T-cell (primary cell): ENCODE measurements at regions not wholly inside any gene's neighbourhood (a gene's known extent, or its start where the extent isn't known, plus 50 kb on each side); places are given as distances from the start of the nearest gene placed in this dataset.

Experiments used
- ATAC-seq, 4 experiments: fragments of 200-7000 bp in 3 of 4; fragments of 150-1000 bp in 1 of 4; cut with Tn5 transposase; replicated peaks in 1 of 4; 1 replicate in 3 of 4; 2 replicates in 1 of 4; pipeline ENCODE4 v1.10.0; 2021; ENCODE audit warnings: moderate library complexity in 3 of 4, mild to moderate bottlenecking in 2 of 4, moderate number of reproducible peaks in 1 of 4
- CTCF ChIA-PET, 2 donors: fragments of 300-600 bp; sonication (Branson Sonifier 250); formaldehyde crosslinking; loops; one replicate each; lab custom pipeline; 2022; ENCODE audit warnings: antibody characterized with exemption in 2 of 2; lab: Charles Lee
- POLR2A ChIA-PET, 2 donors: fragments of 300-600 bp; sonication (Branson Sonifier 250); formaldehyde crosslinking; loops; one replicate each; lab custom pipeline; 2022; ENCODE audit warnings: antibody characterized with exemption in 2 of 2; lab: Charles Lee
- DNase-seq, 35 experiments: peaks; one replicate each; pipeline versions ENCODE4 v3.0.0 to v3.0.0-alpha.2; 2013 to 2023
- H3K27ac ChIP-seq: one replicate; pipeline ENCODE4 v1.5.1; 2013; ENCODE audit warnings: low read length
- H3K27me3 ChIP-seq, 2 experiments: replicated peaks in 1 of 2; 1 replicate in 1 of 2; 2 replicates in 1 of 2; pipeline versions ENCODE4 v1.6.1 to v1.7.0; 2013; ENCODE audit warnings: low read length in 1 of 2, mixed read lengths in 1 of 2; ENCODE audit not compliant: control insufficient read depth in 2 of 2, insufficient read depth in 2 of 2; ENCODE audit errors: extremely low read depth in 1 of 2
- H3K36me3 ChIP-seq, 2 donors: 1 replicate in 1 of 2; 2 replicates in 1 of 2; pipeline versions ENCODE4 v1.6.1 to v1.7.0; 2013; ENCODE audit warnings: low read length in 1 of 2; ENCODE audit not compliant: control insufficient read depth in 2 of 2, insufficient read depth in 1 of 2; ENCODE audit errors: extremely low read depth in 1 of 2
- H3K4me1 ChIP-seq, 2 experiments: 1 replicate in 1 of 2; 2 replicates in 1 of 2; pipeline versions ENCODE4 v1.6.1 to v1.7.0; 2013; ENCODE audit warnings: low read length in 2 of 2, mixed read lengths in 1 of 2; ENCODE audit not compliant: insufficient read depth in 2 of 2, control insufficient read depth in 1 of 2; ENCODE audit errors: extremely low read depth in 1 of 2
- H3K4me3 ChIP-seq, 2 donors: 1 replicate in 1 of 2; 2 replicates in 1 of 2; pipeline versions ENCODE4 v1.5.1 to v1.7.0; 2013; ENCODE audit warnings: mild to moderate bottlenecking in 2 of 2, low read length in 1 of 2, moderate library complexity in 1 of 2; ENCODE audit not compliant: control insufficient read depth in 1 of 2; ENCODE audit errors: extremely low read depth in 1 of 2
- H3K9me3 ChIP-seq: 2 replicates; pipeline ENCODE4 v1.7.0; 2013
- H3K27ac Mint-ChIP-seq, 2 donors: one replicate each; pipeline ENCODE4 v1.8.0; 2020 to 2021; ENCODE audit warnings: mild to moderate bottlenecking in 2 of 2, mixed read lengths in 2 of 2
- H3K27me3 Mint-ChIP-seq, 2 donors: one replicate each; pipeline ENCODE4 v1.8.0; 2021 to 2022; ENCODE audit warnings: mixed read lengths in 2 of 2
- H3K36me3 Mint-ChIP-seq: one replicate; pipeline ENCODE4 v1.8.0; 2021; ENCODE audit warnings: mixed read lengths
- H3K4me1 Mint-ChIP-seq, 3 donors: one replicate each; pipeline ENCODE4 v1.8.0; 2020 to 2022; ENCODE audit warnings: mixed read lengths in 3 of 3, mild to moderate bottlenecking in 1 of 3
- H3K4me3 Mint-ChIP-seq, 3 donors: one replicate each; pipeline ENCODE4 v1.8.0; 2020 to 2022; ENCODE audit warnings: mild to moderate bottlenecking in 3 of 3, mixed read lengths in 3 of 3, moderate library complexity in 3 of 3
- H3K9me3 Mint-ChIP-seq, 3 donors: one replicate each; pipeline ENCODE4 v1.8.0; 2020 to 2022; ENCODE audit warnings: mixed read lengths in 3 of 3
- WGBS: methylation state at CpG from one replicate; pipeline ENCODE4 v1.1.5; 2013; ENCODE audit warnings: missing lambda C conversion rate; ENCODE audit not compliant: insufficient coverage; 5-methylcytosine and 5-hydroxymethylcytosine counted together

GRCh38 chr14:36022765-36023410, 153.6 kb downstream of the PTCSC3 start:
- Histone ChIP-seq H3K4me3 (no peak overlapping the region), H3K36me3 (no peaks in the 10 kb centered on the region), H3K27me3 (peaks cover 0 to 3% of the 10 kb centered on the region in 2 experiments), H3K4me1 (no peaks in the 10 kb centered on the region), H3K27ac (no peak overlapping the region), H3K9me3 (no peaks in the 10 kb centered on the region)
- 68% methylated on average over 4 of the region's 8 CpGs for WGBS
- H3K9me3 Mint-ChIP-seq, result no peaks in the 10 kb centered on the region
- no peak for DNase-seq
- peaks cover 3 to 10% of the 10 kb centered on the region in 2 donors for H3K27me3 Mint-ChIP-seq
- POLR2A ChIA-PET, result no interaction called here
- H3K4me1 Mint-ChIP-seq, result peaks cover 0 to 4% (median 0%) of the 10 kb centered on the region in 3 donors
- ATAC-seq, result no peak
- no peaks in the 10 kb centered on the region for H3K36me3 Mint-ChIP-seq
- CTCF ChIA-PET, result no interaction called here
- no peak overlapping the region for H3K4me3 Mint-ChIP-seq
- no peak overlapping the region for H3K27ac Mint-ChIP-seq

GRCh38 chr14:36021591-36022320, 154.8 kb downstream of the PTCSC3 start:
- DNase-seq (no peak), ATAC-seq (no peak)
- peaks cover 0 to 4% (median 0%) of the 10 kb centered on the region in 3 donors for H3K4me1 Mint-ChIP-seq
- H3K9me3 Mint-ChIP-seq, result no peaks in the 10 kb centered on the region
- POLR2A ChIA-PET, result no interaction called here
- H3K27ac Mint-ChIP-seq, result no peak overlapping the region
- WGBS, result 70% methylated on average over 2 of the region's 4 CpGs
- H3K27me3 Mint-ChIP-seq, result peaks cover 0 to 4% of the 10 kb centered on the region in 2 donors
- H3K36me3 ChIP-seq, result no peaks in the 10 kb centered on the region
- no peak overlapping the region for H3K4me3 ChIP-seq
- CTCF ChIA-PET, result no interaction called here
- H3K27me3 ChIP-seq, result peaks cover 0 to 3% of the 10 kb centered on the region in 2 experiments
- H3K36me3 Mint-ChIP-seq, result no peaks in the 10 kb centered on the region
- no peak overlapping the region for H3K27ac ChIP-seq
- H3K4me3 Mint-ChIP-seq, result no peak overlapping the region
- no peaks in the 10 kb centered on the region for H3K9me3 ChIP-seq
- H3K4me1 ChIP-seq, result no peaks in the 10 kb centered on the region

- WGBS, result 67% methylated on average over 1 of the region's 2 CpGs
- ChIA-PET POLR2A (no interaction called here), CTCF (no interaction called here)
- Mint-ChIP-seq H3K9me3 (no peaks in the 10 kb centered on the region), H3K27me3 (peaks cover 0 to 4% of the 10 kb centered on the region in 2 donors), H3K4me3 (no peak overlapping the region), H3K27ac (no peak overlapping the region), H3K36me3 (no peaks in the 10 kb centered on the region), H3K4me1 (peaks cover 0 to 4% (median 0%) of the 10 kb centered on the region in 3 donors)
- no peak overlapping the region for H3K4me3 ChIP-seq
- no peak overlapping the region for H3K27ac ChIP-seq
- H3K36me3 ChIP-seq, result no peaks in the 10 kb centered on the region
- no peak for DNase-seq
- no peaks in the 10 kb centered on the region for H3K9me3 ChIP-seq
- ATAC-seq, result no peak
- peaks cover 0 to 3% of the 10 kb centered on the region in 2 experiments for H3K27me3 ChIP-seq
- H3K4me1 ChIP-seq, result no peaks in the 10 kb centered on the region
Observed at GRCh38 chr14:36021030-36021422, 155.5 kb downstream of the PTCSC3 start.

- H3K36me3 Mint-ChIP-seq, result no peaks in the 10 kb centered on the region
- H3K4me1 ChIP-seq, result no peaks in the 10 kb centered on the region
Observed at GRCh38 chr14:36020120-36021029, 156.1 kb downstream of the PTCSC3 start.

GRCh38 chr14:36019126-36019525, 157.4 kb downstream of the PTCSC3 start:
- Mint-ChIP-seq H3K27ac (peak overlapping the region in 1 of 2 donors; percentile 23), H3K4me3 (no peak overlapping the region), H3K4me1 (peaks cover 0 to 4% (median 0%) of the 10 kb centered on the region in 3 donors), H3K36me3 (no peaks in the 10 kb centered on the region), H3K9me3 (no peaks in the 10 kb centered on the region), H3K27me3 (peaks cover 0 to 1% of the 10 kb centered on the region in 2 donors)
- WGBS, result 80% methylated on average over 2 of the region's 5 CpGs
- H3K36me3 ChIP-seq, result no peaks in the 10 kb centered on the region
- H3K27ac ChIP-seq, result no peak overlapping the region
- ATAC-seq, result peak in 3 of 4 experiments; percentile 48 to 59 (median 56)
- no peak overlapping the region for H3K4me3 ChIP-seq
- DNase-seq, result no peak
- H3K9me3 ChIP-seq, result no peaks in the 10 kb centered on the region
- ChIA-PET CTCF (interaction anchor here in 1 of 2 donors (0.6 kb wide), 1 partner anchor 550 kb away, joined by 5 read pairs; no protein-coding TSS in a partner anchor), POLR2A (no interaction called here)
- H3K27me3 ChIP-seq, result peaks cover 2 to 3% of the 10 kb centered on the region in 2 experiments
- no peaks in the 10 kb centered on the region for H3K4me1 ChIP-seq

More at GRCh38 chr14:36020120-36021029, 156.1 kb downstream of the PTCSC3 start:
- no peak overlapping the region for H3K27ac Mint-ChIP-seq
- no peak for DNase-seq
- ATAC-seq, result no peak
- Histone ChIP-seq H3K27ac (no peak overlapping the region), H3K9me3 (no peaks in the 10 kb centered on the region), H3K27me3 (peaks cover 0 to 3% of the 10 kb centered on the region in 2 experiments), H3K36me3 (no peaks in the 10 kb centered on the region), H3K4me3 (no peak overlapping the region)
- no peak overlapping the region for H3K4me3 Mint-ChIP-seq
- WGBS, result 91% methylated on average over 4 of the region's 8 CpGs
- ChIA-PET POLR2A (no interaction called here), CTCF (no interaction called here)
- H3K9me3 Mint-ChIP-seq, result no peaks in the 10 kb centered on the region
- H3K27me3 Mint-ChIP-seq, result peaks cover 0 to under 1% of the 10 kb centered on the region in 2 donors
- H3K4me1 Mint-ChIP-seq, result peaks cover 0 to 4% (median 0%) of the 10 kb centered on the region in 3 donors

GRCh38 chr14:36014236-36014635, 162.3 kb downstream of the PTCSC3 start:
- H3K27me3 ChIP-seq, result peaks cover 0 to 3% of the 10 kb centered on the region in 2 experiments
- Mint-ChIP-seq H3K4me1 (no peaks in the 10 kb centered on the region), H3K27me3 (peaks cover 1 to 3% of the 10 kb centered on the region in 2 donors), H3K9me3 (no peaks in the 10 kb centered on the region), H3K36me3 (no peaks in the 10 kb centered on the region), H3K27ac (no peak overlapping the region), H3K4me3 (no peak overlapping the region)
- ChIA-PET POLR2A (no interaction called here), CTCF (no interaction called here)
- 78% methylated on average over 8 of the region's 9 CpGs for WGBS
- H3K36me3 ChIP-seq, result no peaks in the 10 kb centered on the region
- H3K9me3 ChIP-seq, result no peaks in the 10 kb centered on the region
- ATAC-seq (no peak), DNase-seq (no peak)
- H3K27ac ChIP-seq, result no peak overlapping the region
- H3K4me3 ChIP-seq, result no peak overlapping the region
- no peaks in the 10 kb centered on the region for H3K4me1 ChIP-seq
